ENCODE measurements at regions not wholly inside any gene's neighbourhood (a gene's known extent, or its start where the extent isn't known, plus 50 kb on each side); places are given as distances from the start of the nearest gene placed in this dataset.

- Histone ChIP-seq H3K27ac (ENCODE audit: low read depth, low read length) (no peak overlapping the region), H3K9ac (ENCODE audit: low read length) (no peak overlapping the region), H3K9me3 (ENCODE audit: control insufficient read depth in 1 of 2, insufficient read depth in 1 of 2, low read depth in 1 of 2, low read length in 2 of 2) (no peaks in the 10 kb centered on the region), H3K27me3 (ENCODE audit: insufficient read depth, low read length) (no peaks in the 10 kb centered on the region), H3K4me3 (replicated peaks in 1 of 2; ENCODE audit: low read depth in 1 of 2, low read length in 2 of 2) (no peak overlapping the region), H3K9me2 (ENCODE audit: insufficient read depth) (no peaks in the 10 kb centered on the region), H3K36me3 (ENCODE audit: control insufficient read depth in 1 of 2, insufficient read depth in 2 of 2, low read length in 2 of 2) (no peaks in the 10 kb centered on the region), H4K20me1 (ENCODE audit: insufficient read depth) (no peaks in the 10 kb centered on the region), H2AFZ (ENCODE audit: low read depth, low read length, poor library complexity, severe bottlenecking) (no peak overlapping the region), H3K4me2 (ENCODE audit: low read length) (no peak overlapping the region), H3K79me2 (ENCODE audit: insufficient read depth, low read length) (no peaks in the 10 kb centered on the region), H3K4me1 (ENCODE audit: control insufficient read depth in 1 of 2, insufficient read depth in 2 of 2, low read length in 2 of 2) (peaks cover 0 to 3% of the 10 kb centered on the region in 2 experiments; a peak in 1 of 4 replicates)
- DNase-seq (ENCODE audit: low read depth, low spot score) (no peak), ATAC-seq (no peak)
- TF ChIP-seq REST (IDR thresholded peaks at IDR 0.05; ENCODE audit: low read depth): no peak
- no peak for TF ChIP-seq CEBPB (IDR thresholded peaks at IDR 0.05; ENCODE audit: low read depth)
- no peak for TF ChIP-seq CTCF (IDR thresholded peaks at IDR 0.05 in 2 of 3, conservative IDR thresholded peaks at IDR 0.05 in 1 of 3; ENCODE audit: borderline replicate concordance in 1 of 3, insufficient read depth in 1 of 3, low read depth in 2 of 3, low read length in 2 of 3)
- TF ChIP-seq ZNF274 (IDR thresholded peaks at IDR 0.05; ENCODE audit: low read depth, low read length): no peak
- TF ChIP-seq SIN3A (IDR thresholded peaks at IDR 0.05; ENCODE audit: low read depth): no peak
- no peak for TF ChIP-seq FOSL1 (IDR thresholded peaks at IDR 0.05; ENCODE audit: low read depth)
- no peak for TF ChIP-seq MAX (IDR thresholded peaks at IDR 0.05)
- TF ChIP-seq SP1 (IDR thresholded peaks at IDR 0.05; ENCODE audit: low read depth): no peak
- TF ChIP-seq YY1 (IDR thresholded peaks at IDR 0.05; ENCODE audit: extremely low read depth, insufficient replicate concordance, low read depth, low read length): no peak
- TF ChIP-seq ELF1 (IDR thresholded peaks at IDR 0.05; ENCODE audit: borderline replicate concordance, low read depth): no peak
- TF ChIP-seq POLR2AphosphoS5 (IDR thresholded peaks at IDR 0.05; ENCODE audit: low read depth, low read length): no peak
- no peak for TF ChIP-seq SRF (IDR thresholded peaks at IDR 0.05; ENCODE audit: low read depth)
- no peak for TF ChIP-seq ZBTB33 (IDR thresholded peaks at IDR 0.05; ENCODE audit: extremely low read depth, insufficient replicate concordance, low read length)
- TF ChIP-seq ZFX (IDR thresholded peaks at IDR 0.05): no peak
- TF ChIP-seq POLR2A (IDR thresholded peaks at IDR 0.05; ENCODE audit: borderline replicate concordance, extremely low read depth, insufficient read depth, insufficient read length): no peak
- no peak for TF ChIP-seq RAD21 (IDR thresholded peaks at IDR 0.05; ENCODE audit: low read depth)
- no peak for TF ChIP-seq JUND (IDR thresholded peaks at IDR 0.05)
- TF ChIP-seq EGR1 (IDR thresholded peaks at IDR 0.05; ENCODE audit: low read depth): no peak
- TF ChIP-seq TCF7L2 (IDR thresholded peaks at IDR 0.05; ENCODE audit: borderline replicate concordance, extremely low read depth, insufficient read depth, insufficient read length): no peak
- no peak for TF ChIP-seq EZH2phosphoT487 (IDR thresholded peaks at IDR 0.05; ENCODE audit: borderline replicate concordance)
- ChIA-PET RAD21 (ENCODE audit: low non-redundant PET in 1 of 2, low total read pairs in 2 of 2, uncharacterized antibody in 2 of 2, unreplicated experiment in 2 of 2) (no interaction called here), POLR2A (no interaction called here), CTCF (no interaction called here)
- intact Hi-C loops (cut with micrococcal nuclease): no loop called here
- BruUV-seq (replicated peaks): no TSS peak
Measured at GRCh38 chr20:10788055-10788454, 114.3 kb upstream of the JAG1 start.
